ENCODE measurements at regions not wholly inside any gene's neighbourhood (a gene's known extent, or its start where the extent isn't known, plus 50 kb on each side); places are given as distances from the start of the nearest gene placed in this dataset.

DNA sequence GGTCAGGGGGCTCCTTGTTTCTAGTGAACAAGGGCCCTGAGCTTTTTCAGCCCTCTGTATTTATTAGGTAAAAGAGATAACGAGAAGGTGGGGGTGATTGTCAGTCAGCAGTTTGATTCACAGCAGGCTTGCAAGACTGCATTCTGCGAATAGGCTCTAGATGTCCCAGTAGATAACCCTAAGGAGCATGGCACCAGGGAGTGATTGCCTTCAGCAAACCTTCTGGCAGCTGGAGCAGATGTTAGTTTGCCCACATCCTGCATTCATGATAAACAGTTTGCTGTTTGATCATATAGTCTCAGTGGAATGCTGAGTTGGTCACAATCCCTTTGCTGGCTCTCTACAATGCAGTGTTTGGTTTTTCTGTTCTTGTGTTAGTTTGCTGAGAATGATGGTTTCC is 161.3 kb upstream of the GADL1 start:
- Histone ChIP-seq H3K27ac (no peak overlapping the region), H3K9ac (ENCODE audit: low read depth in 2 of 2, low read length in 2 of 2) (no peak overlapping the region), H3K4me1 (no peaks in the 10 kb centered on the region), H3K36me3 (no peaks in the 10 kb centered on the region), H3K4me3 (no peak overlapping the region), H3K9me3 (no peaks in the 10 kb centered on the region), H3K27me3 (no peaks in the 10 kb centered on the region)
- TF ChIP-seq, protein P1, sequence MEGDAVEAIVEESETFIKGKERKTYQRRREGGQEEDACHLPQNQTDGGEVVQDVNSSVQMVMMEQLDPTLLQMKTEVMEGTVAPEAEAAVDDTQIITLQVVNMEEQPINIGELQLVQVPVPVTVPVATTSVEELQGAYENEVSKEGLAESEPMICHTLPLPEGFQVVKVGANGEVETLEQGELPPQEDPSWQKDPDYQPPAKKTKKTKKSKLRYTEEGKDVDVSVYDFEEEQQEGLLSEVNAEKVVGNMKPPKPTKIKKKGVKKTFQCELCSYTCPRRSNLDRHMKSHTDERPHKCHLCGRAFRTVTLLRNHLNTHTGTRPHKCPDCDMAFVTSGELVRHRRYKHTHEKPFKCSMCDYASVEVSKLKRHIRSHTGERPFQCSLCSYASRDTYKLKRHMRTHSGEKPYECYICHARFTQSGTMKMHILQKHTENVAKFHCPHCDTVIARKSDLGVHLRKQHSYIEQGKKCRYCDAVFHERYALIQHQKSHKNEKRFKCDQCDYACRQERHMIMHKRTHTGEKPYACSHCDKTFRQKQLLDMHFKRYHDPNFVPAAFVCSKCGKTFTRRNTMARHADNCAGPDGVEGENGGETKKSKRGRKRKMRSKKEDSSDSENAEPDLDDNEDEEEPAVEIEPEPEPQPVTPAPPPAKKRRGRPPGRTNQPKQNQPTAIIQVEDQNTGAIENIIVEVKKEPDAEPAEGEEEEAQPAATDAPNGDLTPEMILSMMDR (IDR thresholded peaks at IDR 0.05) = no peak
- intact Hi-C loops (cut with DNase I) = no loop called here
- no peak for DNase-seq

DNA sequence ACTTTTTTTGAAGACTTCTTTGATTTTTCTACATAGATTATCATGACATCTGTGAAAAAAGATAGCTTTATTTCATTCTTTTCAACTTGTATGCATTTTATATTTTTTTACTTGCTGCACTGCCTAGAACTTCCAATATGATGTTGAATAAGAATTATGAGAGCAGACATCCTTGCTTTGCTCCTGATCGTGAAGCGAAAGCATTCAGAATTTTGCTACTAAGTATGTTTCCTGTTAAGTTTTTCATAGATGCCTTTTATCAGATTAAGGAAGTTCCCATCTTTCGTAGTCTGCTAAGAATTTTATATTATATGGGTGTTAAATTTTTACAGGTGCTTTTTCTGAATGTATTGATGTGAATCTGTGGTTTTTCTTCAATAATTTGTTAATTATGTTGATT is 163.4 kb upstream of the GADL1 start:
- no peaks in the 10 kb centered on the region for H3K27me3 ChIP-seq
- no peaks in the 10 kb centered on the region for H3K4me1 ChIP-seq
- no peaks in the 10 kb centered on the region for H3K9me3 ChIP-seq
- DNase-seq = no peak
- TF ChIP-seq, protein P1 (IDR thresholded peaks at IDR 0.05) = no peak
- no peak overlapping the region for H3K27ac ChIP-seq
- H3K36me3 ChIP-seq = no peaks in the 10 kb centered on the region
- intact Hi-C loops (cut with DNase I) = no loop called here
- no peak overlapping the region for H3K9ac ChIP-seq (ENCODE audit: low read depth in 2 of 2, low read length in 2 of 2)
- H3K4me3 ChIP-seq = no peak overlapping the region

DNA sequence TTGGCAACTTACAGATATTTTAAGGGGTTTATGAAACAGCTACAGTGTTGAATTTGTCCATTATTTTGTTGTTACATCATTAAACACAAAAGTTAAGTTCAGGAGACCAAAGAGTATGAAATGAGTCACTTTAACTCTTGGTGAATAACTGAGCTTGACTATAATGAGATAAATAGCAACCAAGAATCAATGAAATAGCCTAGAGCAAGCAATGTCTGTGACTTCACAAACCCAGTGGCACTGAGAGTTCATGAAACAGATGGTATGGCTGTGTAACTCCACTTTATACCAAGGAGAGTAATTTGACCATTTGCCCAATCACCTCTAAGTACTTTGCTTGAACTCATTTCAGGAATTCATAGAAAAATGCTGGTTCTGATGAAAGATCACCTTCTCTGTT is 169.6 kb upstream of the GADL1 start:
- TF ChIP-seq, protein P1 (IDR thresholded peaks at IDR 0.05) = no peak
- no peaks in the 10 kb centered on the region for H3K27me3 ChIP-seq
- H3K4me1 ChIP-seq = no peaks in the 10 kb centered on the region
- no peaks in the 10 kb centered on the region for H3K9me3 ChIP-seq
- no peak overlapping the region for H3K27ac ChIP-seq
- H3K4me3 ChIP-seq = no peak overlapping the region
- DNase-seq = no peak
- intact Hi-C loops (cut with DNase I) = no loop called here
- H3K36me3 ChIP-seq = no peaks in the 10 kb centered on the region
- no peak overlapping the region for H3K9ac ChIP-seq (ENCODE audit: low read depth in 2 of 2, low read length in 2 of 2)

DNA sequence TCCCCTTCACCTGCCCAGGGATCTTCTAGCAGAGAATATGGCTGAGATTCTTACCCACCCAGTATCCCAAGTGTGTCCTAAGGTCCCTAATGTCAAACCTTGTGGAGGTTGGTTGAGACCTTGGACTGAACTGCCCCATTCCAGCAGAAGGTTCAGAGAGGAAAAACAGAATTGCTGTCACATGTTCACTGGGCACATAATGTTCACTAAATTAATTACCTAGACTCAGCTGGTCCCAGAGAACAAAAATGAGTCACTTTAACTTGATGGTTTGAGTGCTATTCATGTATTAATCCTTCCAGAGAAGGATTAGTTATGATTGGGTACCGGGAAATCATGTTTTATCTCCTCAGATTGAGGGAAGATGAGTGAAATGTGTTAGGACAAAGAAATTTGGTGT is 171.3 kb upstream of the GADL1 start:
- Histone ChIP-seq H3K9me3 (no peaks in the 10 kb centered on the region), H3K4me1 (no peaks in the 10 kb centered on the region), H3K27me3 (no peaks in the 10 kb centered on the region), H3K27ac (no peak overlapping the region), H3K4me3 (no peak overlapping the region), H3K36me3 (no peaks in the 10 kb centered on the region), H3K9ac (ENCODE audit: low read depth in 2 of 2, low read length in 2 of 2) (no peak overlapping the region)
- TF ChIP-seq, protein P1 (IDR thresholded peaks at IDR 0.05) = no peak
- intact Hi-C loops (cut with DNase I) = no loop called here
- DNase-seq = no peak

DNA sequence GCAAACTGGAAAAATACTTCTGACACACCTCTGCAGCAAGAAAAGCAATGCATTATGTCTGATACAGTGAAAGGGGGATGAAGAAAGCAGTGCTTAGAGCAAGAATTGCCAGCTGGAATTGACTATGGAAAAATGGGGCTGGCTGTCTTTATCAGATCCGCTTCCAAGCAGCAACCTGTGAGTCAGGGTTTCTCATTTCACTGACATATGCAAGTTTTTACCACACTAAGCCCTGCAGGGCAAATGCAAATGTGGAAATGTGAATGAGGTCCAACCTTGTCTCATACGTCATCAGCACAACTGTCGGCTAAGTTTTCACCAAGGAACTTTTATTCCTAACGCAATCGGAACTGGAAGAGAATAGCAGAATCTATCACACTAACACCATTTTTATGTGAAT is 172.5 kb upstream of the GADL1 start:
- no peaks in the 10 kb centered on the region for H3K27me3 ChIP-seq
- H3K36me3 ChIP-seq = no peaks in the 10 kb centered on the region
- H3K4me3 ChIP-seq = no peak overlapping the region
- intact Hi-C loops (cut with DNase I) = no loop called here
- H3K9ac ChIP-seq (ENCODE audit: low read depth in 2 of 2, low read length in 2 of 2) = no peak overlapping the region
- no peaks in the 10 kb centered on the region for H3K9me3 ChIP-seq
- H3K4me1 ChIP-seq = no peaks in the 10 kb centered on the region
- DNase-seq = no peak
- TF ChIP-seq, protein P1 (IDR thresholded peaks at IDR 0.05) = no peak
- no peak overlapping the region for H3K27ac ChIP-seq

DNA sequence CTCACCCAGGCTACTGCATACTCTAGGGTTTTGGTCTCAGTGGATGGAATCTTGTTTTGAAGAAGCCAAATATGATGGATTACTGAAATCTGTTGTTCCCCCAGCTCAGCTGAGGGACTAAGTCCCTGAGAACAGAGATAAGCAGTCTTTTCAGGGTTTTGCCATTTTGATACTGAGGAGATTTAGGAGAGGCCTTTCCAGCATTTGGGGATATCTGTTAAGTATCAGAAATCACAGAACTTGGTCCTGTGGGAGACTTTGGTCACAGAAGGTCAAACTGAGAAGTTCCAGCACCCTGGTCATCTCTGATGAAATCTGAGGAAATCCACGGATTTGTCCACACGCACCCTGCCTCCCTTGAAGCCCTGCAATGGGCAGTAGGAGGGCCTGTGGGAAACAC is 181.0 kb upstream of the GADL1 start:
- TF ChIP-seq, protein P1 (IDR thresholded peaks at IDR 0.05) = no peak
- Histone ChIP-seq H3K27me3 (no peaks in the 10 kb centered on the region), H3K4me1 (no peaks in the 10 kb centered on the region), H3K27ac (no peak overlapping the region), H3K36me3 (no peaks in the 10 kb centered on the region), H3K9me3 (no peaks in the 10 kb centered on the region), H3K4me3 (no peak overlapping the region), H3K9ac (ENCODE audit: low read depth in 2 of 2, low read length in 2 of 2) (no peak overlapping the region)
- DNase-seq = no peak
- intact Hi-C loops (cut with DNase I) = no loop called here
